ENCODE measurements at regions not wholly inside any gene's neighbourhood (a gene's known extent, or its start where the extent isn't known, plus 50 kb on each side); places are given as distances from the start of the nearest gene placed in this dataset.

DNA sequence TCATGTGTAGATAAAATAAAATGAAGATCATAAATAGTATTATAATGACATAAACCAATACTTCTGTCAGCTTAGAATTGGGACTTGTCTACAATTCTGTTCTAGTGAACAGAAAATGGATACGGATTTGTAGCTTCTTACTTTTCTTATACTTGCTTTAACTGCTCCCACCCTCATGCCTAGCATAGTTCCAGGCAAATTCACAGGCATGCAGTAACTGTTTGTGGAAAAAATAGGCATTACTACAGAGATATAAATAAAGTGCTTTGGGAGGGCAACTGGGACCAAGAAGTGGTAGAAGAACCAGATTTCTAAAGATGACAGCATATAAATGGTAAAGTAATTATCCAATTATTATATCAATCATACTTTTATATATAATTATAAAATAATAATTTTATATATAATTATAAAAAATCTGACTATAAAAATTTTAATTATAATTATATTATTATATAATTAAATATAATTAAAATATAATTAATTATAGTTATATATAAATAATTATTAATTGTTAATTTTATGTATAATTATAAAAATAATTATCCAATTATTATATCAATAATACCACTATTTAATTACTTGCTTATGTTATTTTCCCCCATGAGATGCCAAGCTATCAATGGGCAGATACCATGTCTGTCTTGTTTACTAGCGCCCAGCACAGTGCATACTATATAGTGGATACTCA is 144.1 kb downstream of the NOC3L start:
- no peak for DNase-seq (ENCODE audit: low read depth)
- H3K4me3 ChIP-seq (ENCODE audit: control insufficient read depth, low read depth, low read length): no peak overlapping the region
- TF ChIP-seq, protein P1, sequence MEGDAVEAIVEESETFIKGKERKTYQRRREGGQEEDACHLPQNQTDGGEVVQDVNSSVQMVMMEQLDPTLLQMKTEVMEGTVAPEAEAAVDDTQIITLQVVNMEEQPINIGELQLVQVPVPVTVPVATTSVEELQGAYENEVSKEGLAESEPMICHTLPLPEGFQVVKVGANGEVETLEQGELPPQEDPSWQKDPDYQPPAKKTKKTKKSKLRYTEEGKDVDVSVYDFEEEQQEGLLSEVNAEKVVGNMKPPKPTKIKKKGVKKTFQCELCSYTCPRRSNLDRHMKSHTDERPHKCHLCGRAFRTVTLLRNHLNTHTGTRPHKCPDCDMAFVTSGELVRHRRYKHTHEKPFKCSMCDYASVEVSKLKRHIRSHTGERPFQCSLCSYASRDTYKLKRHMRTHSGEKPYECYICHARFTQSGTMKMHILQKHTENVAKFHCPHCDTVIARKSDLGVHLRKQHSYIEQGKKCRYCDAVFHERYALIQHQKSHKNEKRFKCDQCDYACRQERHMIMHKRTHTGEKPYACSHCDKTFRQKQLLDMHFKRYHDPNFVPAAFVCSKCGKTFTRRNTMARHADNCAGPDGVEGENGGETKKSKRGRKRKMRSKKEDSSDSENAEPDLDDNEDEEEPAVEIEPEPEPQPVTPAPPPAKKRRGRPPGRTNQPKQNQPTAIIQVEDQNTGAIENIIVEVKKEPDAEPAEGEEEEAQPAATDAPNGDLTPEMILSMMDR (conservative IDR thresholded peaks at IDR 0.05; ENCODE audit: control insufficient read depth, insufficient read depth, low read depth, low read length): no peak

DNA sequence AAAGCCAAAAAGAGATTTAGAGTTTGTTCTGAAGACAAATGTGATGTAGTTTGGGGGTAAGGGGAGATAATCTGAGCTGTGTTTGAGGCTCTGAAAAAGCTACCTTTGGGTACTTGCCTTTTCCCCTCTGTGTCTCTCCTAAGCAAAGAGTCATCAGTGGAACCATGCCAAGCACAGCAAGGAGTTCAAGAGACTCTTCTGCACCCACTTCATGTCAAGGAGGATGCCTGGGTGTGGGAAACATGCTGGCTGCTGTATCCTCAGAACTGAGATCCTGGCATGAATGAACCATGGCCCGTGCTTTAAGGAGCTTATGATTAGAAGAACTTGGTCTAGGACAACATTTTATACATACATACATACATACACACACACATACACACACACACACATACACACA is 142.9 kb downstream of the NOC3L start:
- TF ChIP-seq, protein P1 (conservative IDR thresholded peaks at IDR 0.05; ENCODE audit: control insufficient read depth, insufficient read depth, low read depth, low read length): no peak
- DNase-seq (ENCODE audit: low read depth): peak; percentile 41
- H3K4me3 ChIP-seq (ENCODE audit: control insufficient read depth, low read depth, low read length): no peak overlapping the region

DNA sequence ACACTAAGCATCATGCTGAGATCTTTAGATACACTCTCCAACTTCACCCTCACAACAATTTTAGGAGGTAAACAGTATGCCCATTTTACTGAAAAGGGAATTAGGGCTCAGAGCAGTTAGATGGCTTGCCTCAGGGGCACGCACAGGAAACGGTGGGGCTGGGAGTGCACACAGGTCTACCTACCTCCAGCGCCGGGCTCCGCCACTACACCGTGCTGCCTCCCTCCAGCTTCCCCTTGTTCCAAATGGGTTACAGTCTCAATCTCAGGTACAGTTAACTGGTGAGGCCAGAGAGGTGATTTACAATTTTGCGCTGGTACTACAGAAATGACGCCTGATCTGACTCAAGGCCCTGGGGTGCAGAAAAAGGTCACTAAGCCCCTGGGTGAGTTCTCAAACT is 142.0 kb downstream of the NOC3L start:
- no peak overlapping the region for H3K4me3 ChIP-seq (ENCODE audit: control insufficient read depth, low read depth, low read length)
- no peak for DNase-seq (ENCODE audit: low read depth)
- TF ChIP-seq, protein P1 (conservative IDR thresholded peaks at IDR 0.05; ENCODE audit: control insufficient read depth, insufficient read depth, low read depth, low read length): no peak

DNA sequence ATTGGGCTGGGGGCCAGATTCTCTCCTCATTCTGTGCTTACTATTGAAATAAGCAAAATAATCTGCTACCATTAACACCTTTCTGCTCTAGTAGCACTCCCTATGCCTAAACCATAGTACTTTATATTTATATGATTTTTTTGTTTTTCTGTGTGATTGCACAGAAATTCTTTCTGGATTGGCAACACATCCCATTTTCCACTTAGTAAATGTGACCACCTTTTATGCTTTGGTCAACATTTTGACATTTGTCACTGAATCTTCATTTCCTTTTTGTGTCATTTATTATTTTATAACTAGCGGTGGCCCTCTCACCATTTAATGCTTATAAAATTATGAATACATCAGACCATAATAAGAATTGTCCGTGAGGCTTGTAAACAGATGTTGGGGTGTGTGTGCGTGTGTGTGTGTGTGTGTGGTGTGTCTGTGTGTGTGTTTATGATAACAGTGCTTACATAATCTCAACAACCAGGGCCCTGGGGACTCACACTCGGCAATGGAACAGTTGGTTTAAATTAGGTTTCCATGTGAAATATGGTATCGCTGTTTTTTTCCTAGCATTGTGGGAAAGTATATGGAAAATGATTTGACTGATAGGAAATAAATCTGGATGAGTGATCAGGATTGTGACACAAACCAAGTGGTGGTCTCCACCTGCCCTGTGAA is 138.9 kb downstream of the NOC3L start:
- DNase-seq (ENCODE audit: low read depth): peak; percentile 24
- no peak overlapping the region for H3K4me3 ChIP-seq (ENCODE audit: control insufficient read depth, low read depth, low read length)
- TF ChIP-seq, protein P1 (conservative IDR thresholded peaks at IDR 0.05; ENCODE audit: control insufficient read depth, insufficient read depth, low read depth, low read length): no peak

DNA sequence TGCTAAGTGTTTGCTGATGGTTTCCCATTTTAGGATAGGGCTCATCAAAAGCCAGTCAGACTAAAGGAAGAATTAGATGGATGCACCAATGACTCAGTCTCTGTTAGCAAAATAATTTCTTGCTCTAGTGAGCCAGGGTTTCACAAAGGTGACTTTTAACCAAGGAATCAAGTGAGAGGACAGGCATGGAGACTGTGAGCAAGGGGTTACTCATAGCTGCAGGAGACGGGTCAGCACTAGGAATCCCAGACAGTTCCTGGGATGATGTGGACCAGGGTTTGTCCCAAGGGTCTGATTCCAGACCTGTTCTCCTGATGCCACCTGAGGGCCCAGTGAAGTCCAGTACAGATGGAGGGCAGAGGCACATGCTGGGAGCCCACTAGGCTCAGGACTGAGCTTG is 138.1 kb downstream of the NOC3L start:
- peak; percentile 81 for DNase-seq (ENCODE audit: low read depth)
- H3K4me3 ChIP-seq (ENCODE audit: control insufficient read depth, low read depth, low read length): no peak overlapping the region
- TF ChIP-seq, protein P1 (conservative IDR thresholded peaks at IDR 0.05; ENCODE audit: control insufficient read depth, insufficient read depth, low read depth, low read length): no peak

DNA sequence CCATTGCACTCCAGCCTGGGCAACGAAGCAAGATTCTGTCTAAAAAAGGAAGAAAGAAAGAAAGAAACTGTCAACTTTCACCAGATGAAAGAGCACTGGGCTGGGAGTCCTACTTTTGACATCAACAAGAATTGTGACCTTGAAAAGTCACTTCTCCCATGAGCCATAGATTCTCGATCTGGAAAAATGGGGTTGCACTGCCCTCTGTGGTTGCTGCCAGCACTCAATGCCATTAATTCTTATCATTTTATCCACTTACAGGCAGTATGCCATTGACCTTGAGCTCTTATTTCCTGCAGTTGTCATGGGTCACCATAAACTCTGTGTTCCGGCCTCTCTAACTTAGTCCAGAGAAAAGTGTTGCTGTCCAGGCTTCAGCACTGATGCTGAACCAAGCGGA is 137.2 kb downstream of the NOC3L start:
- TF ChIP-seq, protein P1 (conservative IDR thresholded peaks at IDR 0.05; ENCODE audit: control insufficient read depth, insufficient read depth, low read depth, low read length): peak; percentile 47
- DNase-seq (ENCODE audit: low read depth): peak; percentile 36
- no peak overlapping the region for H3K4me3 ChIP-seq (ENCODE audit: control insufficient read depth, low read depth, low read length)
